Tibial nerve (tissue), 4 donors: ENCODE measurements at regions not wholly inside any gene's neighbourhood (a gene's known extent, or its start where the extent isn't known, plus 50 kb on each side); places are given as distances from the start of the nearest gene placed in this dataset.
A peak's percentile ranks its signal among the peaks of the same experiment; 100 is the strongest.

Experiments
- DNase-seq, 2 donors: peaks; one replicate each; pipeline ENCODE4 v3.0.0-alpha.2; 2019; ENCODE audit warnings: low spot score in 2 of 2
- H3K27ac ChIP-seq, 4 donors: fragments of 200-600 bp; sonication (generic) in 3 of 4; one replicate each; pipeline ENCODE4 v1.5.1; 2017 to 2019; ENCODE audit warnings: mild to moderate bottlenecking in 1 of 4
- H3K27me3 ChIP-seq, 2 donors: fragments of 200-600 bp; sonication (generic) in 1 of 2; one replicate each; pipeline versions ENCODE4 v1.5.1 to v1.6.0; 2017 to 2019
- H3K36me3 ChIP-seq, 3 donors: fragments of 200-600 bp; sonication (generic); one replicate each; pipeline ENCODE4 v1.5.1; 2018 to 2019
- H3K4me1 ChIP-seq, 4 donors: fragments of 200-600 bp; sonication (generic) in 3 of 4; one replicate each; pipeline ENCODE4 v1.5.1; 2017 to 2019
- H3K4me3 ChIP-seq, 4 donors: fragments of 200-600 bp; sonication (generic) in 3 of 4; one replicate each; pipeline ENCODE4 v1.5.1; 2017 to 2019; ENCODE audit warnings: mild to moderate bottlenecking in 1 of 4, moderate library complexity in 1 of 4
- H3K9me3 ChIP-seq, 4 donors: fragments of 200-600 bp; sonication (generic) in 3 of 4; one replicate each; pipeline ENCODE4 v1.5.1; 2017 to 2019
- EP300 ChIP-seq, 2 donors: sonication (generic); formaldehyde crosslinking; IDR thresholded peaks; one replicate each; pipeline ENCODE4 v1.6.1; 2017; ENCODE audit warnings: antibody characterized with exemption in 2 of 2, mild to moderate bottlenecking in 1 of 2
- POLR2A ChIP-seq, 2 donors: fragments of 450-650 bp; IDR thresholded peaks; one replicate each; pipeline ENCODE4 v1.6.1; 2017; ENCODE audit warnings: antibody characterized with exemption in 2 of 2, mild to moderate bottlenecking in 2 of 2, moderate library complexity in 2 of 2
- WGBS, 2 donors: methylation state at CpG; one replicate each; pipeline ENCODE4 v1.1.5; 2018; 5-methylcytosine and 5-hydroxymethylcytosine counted together
- TF ChIP-seq, protein P1 (sequence below), 5 experiments: fragments of 200-600 bp in 3 of 5; fragments of 450-650 bp in 2 of 5; sonication (generic) in 3 of 5; IDR thresholded peaks; one replicate each; pipeline ENCODE4 v1.5.1; 2016 to 2019; ENCODE audit warnings: antibody characterized with exemption in 5 of 5, mild to moderate bottlenecking in 3 of 5, moderate library complexity in 2 of 5

DNA sequence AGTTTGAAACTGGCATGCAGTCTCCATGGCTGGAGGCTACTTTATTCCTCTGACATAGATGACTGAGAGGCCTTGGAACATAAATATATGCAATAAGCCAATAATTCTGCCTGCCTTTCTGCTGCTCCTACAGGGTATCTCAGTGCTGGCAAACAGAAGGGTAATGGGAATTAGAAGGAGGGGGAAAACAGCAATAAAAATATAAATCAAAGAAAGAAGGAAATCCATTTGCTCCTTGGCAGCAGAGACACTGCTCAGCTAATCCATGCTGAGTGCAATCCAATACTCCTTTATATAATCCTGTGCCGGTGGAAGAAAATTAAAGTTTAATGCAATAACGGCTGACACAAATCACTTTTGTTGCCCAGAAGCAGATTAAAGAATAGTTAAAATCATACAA, 478.9 kb downstream of the SPATA31D1 start:
- TF ChIP-seq EP300 (IDR thresholded peaks at IDR 0.05) (no peak), POLR2A (IDR thresholded peaks at IDR 0.05) (no peak)
- TF ChIP-seq, protein P1, sequence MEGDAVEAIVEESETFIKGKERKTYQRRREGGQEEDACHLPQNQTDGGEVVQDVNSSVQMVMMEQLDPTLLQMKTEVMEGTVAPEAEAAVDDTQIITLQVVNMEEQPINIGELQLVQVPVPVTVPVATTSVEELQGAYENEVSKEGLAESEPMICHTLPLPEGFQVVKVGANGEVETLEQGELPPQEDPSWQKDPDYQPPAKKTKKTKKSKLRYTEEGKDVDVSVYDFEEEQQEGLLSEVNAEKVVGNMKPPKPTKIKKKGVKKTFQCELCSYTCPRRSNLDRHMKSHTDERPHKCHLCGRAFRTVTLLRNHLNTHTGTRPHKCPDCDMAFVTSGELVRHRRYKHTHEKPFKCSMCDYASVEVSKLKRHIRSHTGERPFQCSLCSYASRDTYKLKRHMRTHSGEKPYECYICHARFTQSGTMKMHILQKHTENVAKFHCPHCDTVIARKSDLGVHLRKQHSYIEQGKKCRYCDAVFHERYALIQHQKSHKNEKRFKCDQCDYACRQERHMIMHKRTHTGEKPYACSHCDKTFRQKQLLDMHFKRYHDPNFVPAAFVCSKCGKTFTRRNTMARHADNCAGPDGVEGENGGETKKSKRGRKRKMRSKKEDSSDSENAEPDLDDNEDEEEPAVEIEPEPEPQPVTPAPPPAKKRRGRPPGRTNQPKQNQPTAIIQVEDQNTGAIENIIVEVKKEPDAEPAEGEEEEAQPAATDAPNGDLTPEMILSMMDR (IDR thresholded peaks at IDR 0.05): no peak
- no peaks in the 10 kb centered on the region for H3K4me1 ChIP-seq
- no peak overlapping the region for H3K27ac ChIP-seq
- no peaks in the 10 kb centered on the region for H3K27me3 ChIP-seq
- no peak overlapping the region for H3K4me3 ChIP-seq
- 78 to 84% methylated on average over 2 of the region's 2 CpGs for WGBS, 2 donors
- H3K36me3 ChIP-seq: no peaks in the 10 kb centered on the region
- no peak for DNase-seq
- no peaks in the 10 kb centered on the region for H3K9me3 ChIP-seq

DNA sequence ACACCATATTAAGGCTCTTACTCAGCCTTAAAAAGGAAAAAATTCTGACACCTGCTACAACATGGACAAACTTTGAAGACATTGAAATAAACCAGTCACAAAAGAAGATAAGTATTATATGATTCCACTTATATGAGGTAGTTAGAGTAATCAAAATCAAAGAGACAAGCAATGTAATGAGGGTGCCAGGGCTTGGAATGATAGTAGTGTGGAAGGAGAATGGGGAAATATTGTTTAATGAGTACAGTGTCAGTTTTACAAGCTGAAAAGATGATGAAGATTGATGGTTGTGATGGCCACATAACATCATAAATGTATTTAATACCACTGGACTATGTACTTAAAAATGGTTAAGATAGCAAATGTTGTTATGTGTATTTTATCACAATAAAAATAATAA, 485.7 kb downstream of the SPATA31D1 start:
- DNase-seq: no peak
- Histone ChIP-seq H3K4me1 (no peaks in the 10 kb centered on the region), H3K27ac (no peak overlapping the region), H3K27me3 (no peaks in the 10 kb centered on the region), H3K36me3 (no peaks in the 10 kb centered on the region), H3K9me3 (no peaks in the 10 kb centered on the region), H3K4me3 (no peak overlapping the region)
- TF ChIP-seq, protein P1 (IDR thresholded peaks at IDR 0.05): no peak
- no peak for TF ChIP-seq EP300 (IDR thresholded peaks at IDR 0.05)
- TF ChIP-seq POLR2A (IDR thresholded peaks at IDR 0.05): no peak

DNA sequence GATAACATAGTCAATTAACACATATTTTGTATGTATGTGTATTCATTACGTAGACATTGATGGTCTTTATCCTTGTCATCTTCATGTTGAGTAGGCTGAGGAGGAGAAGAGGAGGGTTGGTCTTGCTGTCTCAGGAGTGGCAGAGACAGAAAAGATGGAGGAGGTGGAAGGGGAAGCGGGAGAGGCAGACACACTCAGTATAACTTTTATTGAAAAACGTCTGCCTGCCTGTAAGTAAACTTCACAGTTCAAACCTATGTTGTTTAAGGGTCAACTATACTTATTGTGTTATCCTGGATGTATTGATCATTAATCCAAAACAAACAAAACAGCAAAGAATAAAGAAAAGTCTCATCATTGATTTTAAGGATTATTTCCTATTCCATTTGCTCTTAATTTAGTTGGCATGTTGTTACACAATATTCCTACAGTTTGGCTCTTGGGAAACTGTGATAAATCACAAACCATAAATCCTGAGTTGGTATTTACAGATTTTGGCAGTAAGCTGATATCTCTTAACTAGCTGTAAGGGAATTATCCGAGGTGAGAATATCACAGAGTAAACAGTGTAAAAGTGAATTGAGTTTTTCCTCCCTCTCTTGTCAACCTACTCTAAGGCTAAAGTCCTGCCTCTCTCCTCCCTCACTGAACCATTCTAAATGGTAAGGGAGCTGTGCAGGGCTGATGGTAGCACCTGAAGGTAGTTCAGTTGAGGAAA, 487.2 kb downstream of the SPATA31D1 start:
- Histone ChIP-seq H3K4me1 (no peaks in the 10 kb centered on the region), H3K27me3 (no peaks in the 10 kb centered on the region), H3K9me3 (no peaks in the 10 kb centered on the region), H3K36me3 (no peaks in the 10 kb centered on the region), H3K4me3 (no peak overlapping the region), H3K27ac (no peak overlapping the region)
- DNase-seq: no peak
- TF ChIP-seq, protein P1 (IDR thresholded peaks at IDR 0.05): no peak
- TF ChIP-seq POLR2A (IDR thresholded peaks at IDR 0.05) (no peak), EP300 (IDR thresholded peaks at IDR 0.05) (no peak)
- WGBS, 2 donors: 77% methylated on average over 4 of the region's 4 CpGs

DNA sequence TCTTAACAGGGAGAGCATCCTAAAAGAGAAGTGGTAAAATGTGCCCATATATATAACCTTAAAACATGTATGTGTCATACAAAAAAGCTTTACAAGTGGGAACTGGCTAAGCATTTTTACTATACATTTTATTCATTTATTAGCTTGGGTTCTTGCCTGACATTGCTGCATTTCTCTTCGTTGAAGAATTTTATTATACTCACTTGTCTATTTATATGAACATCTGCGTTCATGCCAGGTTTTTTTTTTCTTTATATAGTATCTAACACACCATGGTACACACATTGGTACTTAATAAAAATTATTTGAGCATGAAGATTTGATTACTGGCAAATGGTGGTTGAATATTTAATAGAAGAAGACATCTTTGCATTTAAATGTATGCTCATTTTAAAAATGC, 492.3 kb downstream of the SPATA31D1 start:
- Histone ChIP-seq H3K36me3 (no peaks in the 10 kb centered on the region), H3K27ac (no peak overlapping the region), H3K27me3 (peaks cover 0 to 7% of the 10 kb centered on the region in 2 donors), H3K9me3 (no peaks in the 10 kb centered on the region), H3K4me3 (no peak overlapping the region), H3K4me1 (peaks cover 0 to 1% (median 0%) of the 10 kb centered on the region in 4 donors)
- TF ChIP-seq POLR2A (IDR thresholded peaks at IDR 0.05): no peak
- no peak for TF ChIP-seq EP300 (IDR thresholded peaks at IDR 0.05)
- TF ChIP-seq, protein P1 (IDR thresholded peaks at IDR 0.05): no peak
- DNase-seq: no peak
- WGBS, 2 donors: 77 to 85% methylated on average over 2 of the region's 2 CpGs

DNA sequence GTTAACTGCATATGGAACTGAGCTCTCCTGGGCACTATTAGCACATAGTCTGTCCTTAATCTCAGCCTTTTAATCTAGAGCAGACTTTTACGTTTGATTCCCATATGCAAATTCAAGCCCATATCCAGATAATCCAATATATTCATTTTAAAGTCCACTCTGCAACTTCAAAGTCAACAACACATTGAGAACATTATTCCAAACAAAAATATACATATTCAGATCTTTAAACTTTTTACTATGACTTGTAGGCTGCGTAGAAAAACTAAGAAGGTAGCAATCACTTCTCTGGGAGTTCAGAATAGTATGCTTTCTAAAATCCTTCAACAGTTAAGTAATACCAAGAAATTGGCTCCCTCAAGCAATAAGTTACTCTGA, 499.4 kb downstream of the SPATA31D1 start:
- no peaks in the 10 kb centered on the region for H3K36me3 ChIP-seq
- peaks cover 0 to 34% (median 6%) of the 10 kb centered on the region in 4 donors for H3K4me1 ChIP-seq
- peak overlapping the region in 1 of 4 donors; percentile 64 for H3K27ac ChIP-seq
- no peak for DNase-seq
- no peak overlapping the region for H3K4me3 ChIP-seq
- H3K27me3 ChIP-seq: peaks cover 0 to 7% of the 10 kb centered on the region in 2 donors
- TF ChIP-seq, protein P1 (IDR thresholded peaks at IDR 0.05): no peak
- TF ChIP-seq POLR2A (IDR thresholded peaks at IDR 0.05) (no peak), EP300 (IDR thresholded peaks at IDR 0.05) (no peak)
- WGBS, 2 donors: 27 to 43% methylated on average over 2 of the region's 2 CpGs
- H3K9me3 ChIP-seq: no peaks in the 10 kb centered on the region
